PC-3 (cell line): ENCODE measurements at regions not wholly inside any gene's neighbourhood (a gene's known extent, or its start where the extent isn't known, plus 50 kb on each side); places are given as distances from the start of the nearest gene placed in this dataset.
A peak's percentile ranks its signal among the peaks of the same experiment; 100 is the strongest.

Experiments
- ATAC-seq: fragments of 200-7000 bp; cut with Tn5 transposase; 2 replicates; pipeline ENCODE4 v1.9.1; 2020; ENCODE audit warnings: mild to moderate bottlenecking, moderate library complexity
- BruUV-seq: library from RNA; stranded (reverse); fragments of 400-500 nt; replicated peaks from 2 replicates; lab custom pipeline; 2021; lab: Mats Ljungman, UMichigan
- CTCF ChIA-PET: fragments of 300-600 bp; sonication (Branson Sonifier 250); formaldehyde crosslinking; loops from one replicate; lab custom pipeline; 2022; ENCODE audit warnings: antibody characterized with exemption; lab: Charles Lee
- POLR2A ChIA-PET: fragments of 300-600 bp; sonication (Branson Sonifier 250); formaldehyde crosslinking; loops from one replicate; lab custom pipeline; 2022; ENCODE audit warnings: antibody characterized with exemption; ENCODE audit not compliant: unreplicated experiment; lab: Charles Lee
- DNase-seq: peaks from one replicate; pipeline ENCODE4 v3.0.0-alpha.2; 2015
- H2AFZ ChIP-seq: fragments of 300-600 bp; sonication (generic); 2 replicates; pipeline ENCODE4 v1.6.0; 2016; ENCODE audit warnings: antibody characterized with exemption, low read length
- H3F3A ChIP-seq: fragments of 300-600 bp; sonication (generic); one replicate; pipeline ENCODE4 v1.6.0; 2017; ENCODE audit warnings: antibody characterized with exemption, low read length, control low read depth, mild to moderate bottlenecking; ENCODE audit not compliant: unreplicated experiment
- H3K27ac ChIP-seq: fragments of 300-600 bp; sonication (generic); 2 replicates; pipeline ENCODE4 v1.5.1; 2016; ENCODE audit warnings: mild to moderate bottlenecking, low read length
- H3K27me3 ChIP-seq: fragments of 300-600 bp; sonication (generic); 2 replicates; pipeline ENCODE4 v1.6.1; 2016; ENCODE audit warnings: low read length, mixed read lengths
- H3K36me3 ChIP-seq: fragments of 300-600 bp; sonication (generic); 2 replicates; pipeline ENCODE4 v1.6.1; 2016; ENCODE audit warnings: low read depth, mixed run types, low read length, mixed read lengths
- H3K4me1 ChIP-seq: fragments of 300-600 bp; sonication (generic); 2 replicates; pipeline ENCODE4 v1.5.1; 2016; ENCODE audit warnings: low read length; ENCODE audit not compliant: insufficient read depth
- H3K4me2 ChIP-seq: fragments of 300-600 bp; sonication (generic); 2 replicates; pipeline ENCODE4 v1.6.0; 2016; ENCODE audit warnings: low read length
- H3K4me3 ChIP-seq: fragments of 300-600 bp; sonication (generic); 2 replicates; pipeline ENCODE4 v1.5.1; 2016; ENCODE audit warnings: mild to moderate bottlenecking, low read length, mixed read lengths
- H3K79me2 ChIP-seq: fragments of 300-600 bp; sonication (generic); 2 replicates; pipeline ENCODE4 v1.6.1; 2017; ENCODE audit warnings: low read length, mixed read lengths
- H3K9ac ChIP-seq: fragments of 300-600 bp; sonication (generic); 2 replicates; pipeline ENCODE4 v1.6.0; 2016; ENCODE audit warnings: mild to moderate bottlenecking, low read length
- H3K9me2 ChIP-seq: fragments of 300-600 bp; sonication (generic); replicated peaks from 2 replicates; pipeline ENCODE4 v1.6.1; 2016; ENCODE audit warnings: mixed run types, low read length, mixed read lengths
- H3K9me3 ChIP-seq: fragments of 300-600 bp; sonication (generic); 2 replicates; pipeline ENCODE4 v1.6.1; 2016; ENCODE audit warnings: low read length, mixed read lengths
- H4K20me1 ChIP-seq: fragments of 300-600 bp; sonication (generic); 2 replicates; pipeline ENCODE4 v1.6.1; 2016; ENCODE audit warnings: low read length, mixed read lengths
- CTCF ChIP-seq: fragments of 300-600 bp; sonication (generic); conservative IDR thresholded peaks from 2 replicates; pipeline ENCODE4 v1.5.1; 2017; ENCODE audit warnings: antibody characterized with exemption, low read depth, mild to moderate bottlenecking, low read length
- EZH2 ChIP-seq: fragments of 300-600 bp; sonication (generic); IDR thresholded peaks from one replicate; pipeline ENCODE4 v1.6.1; 2017; ENCODE audit warnings: antibody characterized with exemption, mild to moderate bottlenecking, low read length; ENCODE audit not compliant: unreplicated experiment
- EZH2phosphoT487 ChIP-seq: fragments of 300-600 bp; sonication (generic); IDR thresholded peaks from 2 replicates; pipeline ENCODE4 v1.6.1; 2018; ENCODE audit warnings: mild to moderate bottlenecking, antibody characterized with exemption, low read length, borderline replicate concordance
- intact Hi-C: fragments of 100-400 bp; cut with micrococcal nuclease; formaldehyde crosslinking; loops from 2 replicates; pipeline ENCODE4 v1.9.0; 2023

- Histone ChIP-seq H3K9me3 (no peaks in the 10 kb centered on the region), H3K4me3 (no peak overlapping the region), H3K27ac (no peak overlapping the region), H4K20me1 (no peaks in the 10 kb centered on the region), H3K4me1 (peaks cover 4% of the 10 kb centered on the region; the same call in 1 of the 2 replicates), H3K36me3 (no peaks in the 10 kb centered on the region), H3K9ac (no peak overlapping the region), H2AFZ (no peak overlapping the region), H3K9me2 (no peaks in the 10 kb centered on the region), H3K4me2 (no peak overlapping the region), H3K27me3 (no peaks in the 10 kb centered on the region), H3F3A (no peaks in the 10 kb centered on the region), H3K79me2 (no peaks in the 10 kb centered on the region)
- ATAC-seq (no peak), DNase-seq (peak; percentile 41)
- CTCF ChIA-PET: no interaction called here
- intact Hi-C loops: loop anchor here (10.0 kb wide), 1 partner anchor 222 kb away; no protein-coding TSS in a partner anchor
- no peak for TF ChIP-seq EZH2
- TF ChIP-seq EZH2phosphoT487: no peak
- no TSS peak for BruUV-seq
- POLR2A ChIA-PET: no interaction called here
Measured at GRCh38 chr5:17893026-17893635, 258.9 kb downstream of the TAF11L14 start.

- DNase-seq: peak; percentile 66
- no peak for TF ChIP-seq EZH2phosphoT487
- TF ChIP-seq CTCF: no peak
- no peak for TF ChIP-seq EZH2
- H3F3A ChIP-seq: no peaks in the 10 kb centered on the region
Measured at GRCh38 chr5:17895288-17896033, 261.2 kb downstream of the TAF11L14 start.

GRCh38 chr5:17896605-17897004 lies 262.3 kb downstream of the TAF11L14 start:
- H3K9ac ChIP-seq: no peak overlapping the region
- H3K79me2 ChIP-seq: no peaks in the 10 kb centered on the region
- DNase-seq (no peak), ATAC-seq (no peak)
- no peak overlapping the region for H3K4me3 ChIP-seq
- no peak overlapping the region for H3K4me2 ChIP-seq
- H3K9me3 ChIP-seq: no peaks in the 10 kb centered on the region
- TF ChIP-seq CTCF: no peak
- TF ChIP-seq EZH2: no peak
- TF ChIP-seq EZH2phosphoT487: no peak
- H4K20me1 ChIP-seq: no peaks in the 10 kb centered on the region
- no peak overlapping the region for H3K27ac ChIP-seq
- H3K9me2 ChIP-seq: no peaks in the 10 kb centered on the region
- no peaks in the 10 kb centered on the region for H3K27me3 ChIP-seq
- H2AFZ ChIP-seq: no peak overlapping the region
- CTCF ChIA-PET: no interaction called here
- H3F3A ChIP-seq: no peaks in the 10 kb centered on the region
- H3K4me1 ChIP-seq: peaks cover 4% of the 10 kb centered on the region; the same call in 1 of the 2 replicates
- intact Hi-C loops: loop anchor here (5.0 to 10.0 kb wide), 2 partner anchors 218 to 679 kb away; partner anchors contain the start of gene BASP1
- H3K36me3 ChIP-seq: no peaks in the 10 kb centered on the region
- BruUV-seq: no TSS peak
- POLR2A ChIA-PET: no interaction called here

More at GRCh38 chr5:17895288-17896033, 261.2 kb downstream of the TAF11L14 start:
- Histone ChIP-seq H3K36me3 (no peaks in the 10 kb centered on the region), H3K4me3 (no peak overlapping the region), H3K9ac (no peak overlapping the region), H2AFZ (no peak overlapping the region), H3K9me3 (no peaks in the 10 kb centered on the region), H4K20me1 (no peaks in the 10 kb centered on the region), H3K79me2 (no peaks in the 10 kb centered on the region), H3K27me3 (no peaks in the 10 kb centered on the region), H3K9me2 (no peaks in the 10 kb centered on the region), H3K27ac (peak overlapping the region; percentile 13; the same call in 1 of the 2 replicates), H3K4me2 (no peak overlapping the region), H3K4me1 (peaks cover 4% of the 10 kb centered on the region; the same call in 1 of the 2 replicates)
- ChIA-PET CTCF (interaction anchor here (0.7 kb wide), 1 partner anchor 13 kb away, joined by 3 read pairs; no protein-coding TSS in a partner anchor), POLR2A (no interaction called here)
- intact Hi-C loops: loop anchor here (5.0 to 10.0 kb wide), 2 partner anchors 219 to 678 kb away; partner anchors contain the start of gene BASP1
- ATAC-seq: peak; percentile 78
- TSS peak; percentile 100 for BruUV-seq
